ENCODE measurements at regions not wholly inside any gene's neighbourhood (a gene's known extent, or its start where the extent isn't known, plus 50 kb on each side); places are given as distances from the start of the nearest gene placed in this dataset.

DNA sequence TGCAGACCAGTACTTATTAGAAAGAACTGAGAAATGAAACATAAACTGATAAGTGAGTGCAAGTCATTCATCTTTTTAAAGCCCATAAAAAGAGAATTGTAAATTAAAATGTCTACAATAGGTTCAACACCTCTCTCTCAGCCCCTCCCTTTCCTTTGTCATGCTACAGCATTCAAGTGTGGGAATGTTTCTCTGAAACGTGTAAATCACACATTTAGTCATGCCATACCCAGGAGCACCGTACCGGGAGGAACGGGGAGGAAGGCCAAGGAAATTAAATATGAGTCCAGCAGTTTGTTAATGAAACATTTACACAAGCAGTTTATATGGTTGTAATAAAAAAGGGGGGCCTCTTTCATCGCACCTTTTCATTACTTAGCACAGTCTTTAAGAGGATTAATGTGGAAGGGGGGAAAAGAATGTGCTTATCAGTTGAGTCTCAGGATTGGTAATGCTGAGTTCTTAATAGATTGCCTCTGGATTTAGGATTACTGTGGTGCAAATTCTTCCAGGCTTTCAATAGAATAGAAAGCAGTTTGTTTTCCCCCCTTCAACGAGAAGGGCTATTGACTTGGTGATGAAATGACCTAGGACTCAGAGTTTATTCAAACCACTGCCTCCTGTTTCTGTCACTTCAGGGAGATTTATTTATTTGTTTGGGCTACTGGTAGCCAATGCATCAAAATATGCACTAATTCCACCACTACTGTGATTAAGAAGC is 176.0 kb upstream of the ZNF608 start:
- DNase-seq (ENCODE audit: low spot score) = no peak

DNA sequence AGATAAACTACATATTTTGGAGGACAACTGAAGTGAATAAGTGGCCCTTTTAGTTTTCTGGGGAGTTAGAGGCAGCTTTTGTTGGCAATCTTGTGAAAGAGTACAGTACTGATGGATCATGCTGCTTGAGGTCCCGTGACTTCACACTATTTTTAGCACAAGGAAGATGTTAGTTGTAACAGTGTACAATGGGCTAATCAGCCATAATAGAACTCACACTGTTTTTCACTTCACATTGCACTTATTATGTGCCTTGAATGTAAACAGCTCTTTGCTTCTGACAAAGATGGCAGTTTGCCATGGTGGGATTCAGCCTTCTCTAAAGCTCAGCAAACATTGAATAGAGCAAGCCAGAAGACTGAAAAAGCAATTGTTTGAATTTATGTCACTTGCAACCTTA is 176.7 kb upstream of the ZNF608 start:
- DNase-seq (ENCODE audit: low spot score) = peak; percentile 22

GRCh38 chr5:124924729-124925128 is 178.3 kb upstream of the ZNF608 start:
- DNase-seq (ENCODE audit: low spot score) = no peak

DNA sequence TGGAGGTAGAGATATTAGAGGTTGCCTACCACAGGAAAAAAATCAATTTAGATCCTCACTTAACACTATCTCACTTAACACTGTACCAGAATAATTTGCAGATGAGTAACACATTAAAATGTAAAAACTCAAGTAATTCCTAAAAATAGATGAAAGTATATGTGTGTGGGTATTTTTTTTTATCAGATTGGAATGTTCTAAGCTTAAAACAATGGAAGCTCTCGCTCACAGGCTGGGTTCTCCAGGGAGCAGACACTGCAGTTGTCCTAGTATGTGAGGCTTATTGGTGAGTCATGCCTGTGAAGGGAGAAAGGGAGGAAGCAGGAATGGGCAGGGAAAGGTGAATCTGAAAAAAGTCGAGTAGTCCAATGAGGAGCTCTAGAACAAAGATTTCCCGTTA is 181.3 kb upstream of the ZNF608 start:
- no peak for DNase-seq (ENCODE audit: low spot score)

DNA sequence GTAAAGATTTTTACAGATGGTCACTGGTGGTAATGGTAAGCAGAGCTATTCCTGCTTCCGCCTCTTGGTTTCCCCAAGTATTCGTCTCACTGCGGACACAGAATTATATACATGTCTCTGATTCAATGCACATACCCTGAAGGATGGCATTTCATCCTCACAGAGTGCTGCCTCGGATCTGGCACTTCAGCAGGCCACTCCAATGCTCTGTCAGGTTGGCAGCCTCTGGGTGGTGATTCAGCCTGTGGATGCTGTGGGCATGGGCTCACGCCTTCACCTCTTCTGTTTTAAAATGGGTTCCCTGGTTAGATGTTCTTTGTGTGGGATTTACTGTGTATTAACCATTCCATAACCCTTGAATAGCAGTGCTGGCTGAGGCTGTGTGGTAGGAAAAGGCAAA is 182.6 kb upstream of the ZNF608 start:
- no peak for DNase-seq (ENCODE audit: low spot score)

DNA sequence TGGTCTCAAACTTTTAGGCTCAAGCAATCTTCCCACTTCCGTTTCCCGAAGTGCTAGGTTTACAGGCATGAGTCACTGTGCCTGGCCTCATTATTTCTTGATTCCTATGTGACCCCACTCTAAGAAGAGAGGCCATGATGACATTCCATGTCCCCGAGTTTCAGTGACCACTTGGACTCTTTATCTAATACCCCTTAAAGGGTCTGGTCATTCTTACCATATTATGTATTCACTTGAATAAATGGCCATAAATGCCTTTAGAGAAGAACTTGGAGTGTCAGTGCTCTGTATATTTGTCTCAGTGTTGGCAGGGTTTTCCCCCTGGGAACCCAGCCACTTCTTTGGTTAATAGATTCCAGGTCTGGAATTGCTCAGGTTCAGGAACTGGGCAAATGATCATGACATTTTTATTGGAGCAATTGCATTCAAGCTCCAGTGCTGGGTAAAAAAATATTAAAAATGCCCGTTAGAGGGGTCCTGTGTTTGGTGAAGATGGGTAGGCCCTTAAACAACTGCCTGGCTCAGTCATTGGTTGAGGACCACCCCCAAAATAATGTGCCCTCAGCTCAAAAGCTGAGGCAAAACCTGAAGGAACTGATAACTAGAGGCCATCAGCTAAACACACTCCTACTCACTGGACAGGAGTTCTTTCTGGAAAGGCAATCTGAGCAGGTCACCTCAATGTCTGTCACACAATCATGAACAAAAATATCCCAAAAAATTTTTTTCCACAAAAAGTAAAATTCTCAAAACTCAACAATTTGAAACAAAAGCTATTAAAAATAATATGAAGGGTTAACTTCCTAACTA is 186.6 kb upstream of the ZNF608 start:
- peak; percentile 87 for DNase-seq (ENCODE audit: low spot score)

- DNase-seq (ENCODE audit: low spot score) = no peak
Measured at GRCh38 chr5:124935065-124935464, 188.6 kb upstream of the ZNF608 start.

DNA sequence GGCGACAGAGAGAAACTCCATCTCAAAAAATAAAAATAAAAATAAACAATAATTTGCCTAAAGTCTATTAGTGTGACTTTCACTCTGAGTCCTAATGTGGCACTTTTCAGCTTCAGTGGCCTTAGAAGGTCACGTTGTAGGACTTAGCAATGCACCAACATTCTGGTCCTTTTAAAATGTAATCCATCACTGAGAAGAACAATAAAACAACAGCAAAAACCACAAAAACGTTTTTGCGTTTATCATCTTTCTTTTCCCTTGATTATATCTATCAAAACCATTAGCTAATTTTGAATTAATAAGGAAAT is 190.1 kb upstream of the ZNF608 start:
- DNase-seq (ENCODE audit: low spot score) = no peak

- peak; percentile 12 for DNase-seq (ENCODE audit: low spot score)
Measured at GRCh38 chr5:124941051-124942049, 194.9 kb upstream of the ZNF608 start.

- DNase-seq (ENCODE audit: low spot score) = peak; percentile 33
Measured at GRCh38 chr5:124948062-124948753, 201.8 kb upstream of the ZNF608 start.

- DNase-seq (ENCODE audit: low spot score) = no peak
Measured at GRCh38 chr5:124948754-124949275, 202.4 kb upstream of the ZNF608 start.

- no peak for DNase-seq (ENCODE audit: low spot score)
Measured at GRCh38 chr5:124949862-124950261, 203.4 kb upstream of the ZNF608 start.

DNA sequence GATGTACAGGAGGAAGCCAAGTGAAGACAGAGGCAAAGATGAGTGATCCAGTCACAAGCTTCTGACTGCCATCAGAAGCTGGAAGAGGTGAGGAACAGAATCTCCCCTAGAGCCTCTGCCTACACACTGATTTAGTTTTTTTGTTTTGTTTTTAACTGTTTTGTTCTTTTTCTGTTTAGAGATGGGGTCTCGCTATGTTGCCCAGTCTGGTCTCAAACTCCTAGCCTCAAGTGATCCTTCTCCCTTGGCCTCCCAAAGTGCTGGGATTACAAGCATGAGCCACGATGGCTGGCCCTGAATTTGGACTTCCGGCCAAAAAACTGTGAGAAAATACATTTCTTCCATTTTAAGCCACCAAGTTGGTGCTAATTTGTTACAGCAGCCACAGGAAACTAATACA is 204.7 kb upstream of the ZNF608 start:
- DNase-seq (ENCODE audit: low spot score) = no peak

DNA sequence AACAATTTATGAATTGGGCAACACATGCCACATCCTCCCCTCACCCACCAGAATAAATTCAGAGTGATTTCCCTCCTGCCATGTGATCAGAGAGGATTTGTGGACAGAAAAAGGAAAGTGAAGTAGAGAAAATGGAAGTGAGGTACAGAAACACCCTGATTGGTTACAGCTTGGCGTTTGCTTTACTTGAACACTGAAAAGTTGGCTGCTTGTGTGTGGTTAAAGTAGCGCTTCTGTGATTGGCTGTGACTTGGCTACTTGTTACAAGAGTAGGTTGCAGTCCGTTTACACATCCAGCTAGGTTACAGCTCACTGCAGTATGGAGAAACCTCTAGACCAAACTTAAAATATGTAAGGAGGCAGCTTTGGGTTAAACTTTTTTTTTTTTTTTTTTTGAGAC is 205.2 kb upstream of the ZNF608 start:
- DNase-seq (ENCODE audit: low spot score) = no peak

DNA sequence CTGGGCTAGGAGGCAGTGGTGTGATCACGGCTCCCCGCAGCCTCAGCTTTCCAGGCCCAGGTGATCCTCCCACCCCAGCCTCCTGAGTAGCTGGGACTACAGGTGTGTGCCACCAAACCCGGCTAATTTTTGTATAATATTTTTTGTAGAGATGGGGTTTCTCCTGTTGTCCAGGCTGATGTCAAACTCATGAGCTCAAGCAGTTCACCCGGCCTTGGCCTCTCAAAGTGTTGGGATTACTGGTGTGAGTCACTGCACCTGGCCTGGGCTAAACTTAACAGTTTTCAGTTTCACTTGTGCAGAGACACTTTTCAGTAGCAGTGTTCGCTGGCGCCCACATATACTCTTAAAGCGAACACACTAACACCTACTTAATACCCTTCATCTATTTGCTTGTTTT is 205.6 kb upstream of the ZNF608 start:
- DNase-seq (ENCODE audit: low spot score) = no peak

- no peak for DNase-seq (ENCODE audit: low spot score)
Measured at GRCh38 chr5:124952566-124952965, 206.1 kb upstream of the ZNF608 start.

DNA sequence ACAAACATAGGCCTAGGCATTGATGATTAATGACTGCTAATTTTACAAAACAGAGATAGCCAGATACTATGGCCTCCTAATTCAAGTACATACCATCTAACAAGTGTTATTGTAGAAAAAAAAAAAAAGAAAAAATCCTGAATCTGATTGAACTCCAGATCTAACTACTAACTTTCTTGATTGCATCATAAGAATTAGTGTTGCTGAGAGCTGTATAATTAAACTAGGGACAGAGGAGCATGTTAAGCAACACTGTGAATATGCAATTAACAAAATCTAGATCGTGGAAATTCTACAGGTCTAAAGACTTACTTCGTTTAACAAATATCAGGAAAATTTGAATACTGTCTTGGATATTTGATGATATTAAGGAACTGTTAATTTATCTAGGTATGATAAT is 208.3 kb upstream of the ZNF608 start:
- no peak for DNase-seq (ENCODE audit: low spot score)

GRCh38 chr5:124956471-124957029 is 210.1 kb upstream of the ZNF608 start:
- DNase-seq (ENCODE audit: low spot score) = no peak

- no peak for DNase-seq (ENCODE audit: low spot score)
Measured at GRCh38 chr5:124957063-124957462, 210.6 kb upstream of the ZNF608 start.

DNA sequence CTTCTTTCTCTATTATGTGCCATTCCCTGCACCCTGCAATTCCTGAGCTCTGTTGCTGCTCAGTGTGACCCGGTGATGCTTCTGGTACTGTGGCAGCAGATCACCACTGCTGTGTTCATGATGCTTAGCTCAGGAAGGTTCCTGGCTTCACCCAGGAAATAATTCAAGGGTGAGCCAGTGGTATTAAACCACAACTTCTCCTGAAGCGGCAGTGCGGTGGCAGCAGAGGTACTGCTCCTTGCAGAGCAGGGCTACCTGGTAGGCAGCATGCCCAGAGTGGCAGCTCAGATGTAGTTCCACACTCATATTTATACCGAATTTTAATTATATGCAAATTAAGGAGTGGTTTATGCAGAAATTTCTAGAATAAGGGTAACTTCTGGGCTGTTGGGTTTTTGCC is 213.8 kb upstream of the ZNF608 start:
- DNase-seq (ENCODE audit: low spot score) = no peak

GRCh38 chr5:124961521-124961920 is 215.1 kb upstream of the ZNF608 start:
- DNase-seq (ENCODE audit: low spot score) = no peak

Measured in umbilical cord (tissue), 1 donor.